ENCODE measurements at regions not wholly inside any gene's neighbourhood (a gene's known extent, or its start where the extent isn't known, plus 50 kb on each side); places are given as distances from the start of the nearest gene placed in this dataset.

- TF ChIP-seq, protein P1, sequence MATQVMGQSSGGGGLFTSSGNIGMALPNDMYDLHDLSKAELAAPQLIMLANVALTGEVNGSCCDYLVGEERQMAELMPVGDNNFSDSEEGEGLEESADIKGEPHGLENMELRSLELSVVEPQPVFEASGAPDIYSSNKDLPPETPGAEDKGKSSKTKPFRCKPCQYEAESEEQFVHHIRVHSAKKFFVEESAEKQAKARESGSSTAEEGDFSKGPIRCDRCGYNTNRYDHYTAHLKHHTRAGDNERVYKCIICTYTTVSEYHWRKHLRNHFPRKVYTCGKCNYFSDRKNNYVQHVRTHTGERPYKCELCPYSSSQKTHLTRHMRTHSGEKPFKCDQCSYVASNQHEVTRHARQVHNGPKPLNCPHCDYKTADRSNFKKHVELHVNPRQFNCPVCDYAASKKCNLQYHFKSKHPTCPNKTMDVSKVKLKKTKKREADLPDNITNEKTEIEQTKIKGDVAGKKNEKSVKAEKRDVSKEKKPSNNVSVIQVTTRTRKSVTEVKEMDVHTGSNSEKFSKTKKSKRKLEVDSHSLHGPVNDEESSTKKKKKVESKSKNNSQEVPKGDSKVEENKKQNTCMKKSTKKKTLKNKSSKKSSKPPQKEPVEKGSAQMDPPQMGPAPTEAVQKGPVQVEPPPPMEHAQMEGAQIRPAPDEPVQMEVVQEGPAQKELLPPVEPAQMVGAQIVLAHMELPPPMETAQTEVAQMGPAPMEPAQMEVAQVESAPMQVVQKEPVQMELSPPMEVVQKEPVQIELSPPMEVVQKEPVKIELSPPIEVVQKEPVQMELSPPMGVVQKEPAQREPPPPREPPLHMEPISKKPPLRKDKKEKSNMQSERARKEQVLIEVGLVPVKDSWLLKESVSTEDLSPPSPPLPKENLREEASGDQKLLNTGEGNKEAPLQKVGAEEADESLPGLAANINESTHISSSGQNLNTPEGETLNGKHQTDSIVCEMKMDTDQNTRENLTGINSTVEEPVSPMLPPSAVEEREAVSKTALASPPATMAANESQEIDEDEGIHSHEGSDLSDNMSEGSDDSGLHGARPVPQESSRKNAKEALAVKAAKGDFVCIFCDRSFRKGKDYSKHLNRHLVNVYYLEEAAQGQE (IDR thresholded peaks at IDR 0.05; ENCODE audit: unreplicated experiment), result no peak
- TF ChIP-seq, protein P2, sequence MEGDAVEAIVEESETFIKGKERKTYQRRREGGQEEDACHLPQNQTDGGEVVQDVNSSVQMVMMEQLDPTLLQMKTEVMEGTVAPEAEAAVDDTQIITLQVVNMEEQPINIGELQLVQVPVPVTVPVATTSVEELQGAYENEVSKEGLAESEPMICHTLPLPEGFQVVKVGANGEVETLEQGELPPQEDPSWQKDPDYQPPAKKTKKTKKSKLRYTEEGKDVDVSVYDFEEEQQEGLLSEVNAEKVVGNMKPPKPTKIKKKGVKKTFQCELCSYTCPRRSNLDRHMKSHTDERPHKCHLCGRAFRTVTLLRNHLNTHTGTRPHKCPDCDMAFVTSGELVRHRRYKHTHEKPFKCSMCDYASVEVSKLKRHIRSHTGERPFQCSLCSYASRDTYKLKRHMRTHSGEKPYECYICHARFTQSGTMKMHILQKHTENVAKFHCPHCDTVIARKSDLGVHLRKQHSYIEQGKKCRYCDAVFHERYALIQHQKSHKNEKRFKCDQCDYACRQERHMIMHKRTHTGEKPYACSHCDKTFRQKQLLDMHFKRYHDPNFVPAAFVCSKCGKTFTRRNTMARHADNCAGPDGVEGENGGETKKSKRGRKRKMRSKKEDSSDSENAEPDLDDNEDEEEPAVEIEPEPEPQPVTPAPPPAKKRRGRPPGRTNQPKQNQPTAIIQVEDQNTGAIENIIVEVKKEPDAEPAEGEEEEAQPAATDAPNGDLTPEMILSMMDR (conservative IDR thresholded peaks at IDR 0.05; ENCODE audit: low read depth in 2 of 2), result no peak
- TF ChIP-seq CREB1 (CRISPR knock-in tag; IDR thresholded peaks at IDR 0.05; ENCODE audit: low read depth), result no peak
Observed at GRCh38 chr6:167735951-167736288, 90.8 kb upstream of the AFDN start (continued).

DNA sequence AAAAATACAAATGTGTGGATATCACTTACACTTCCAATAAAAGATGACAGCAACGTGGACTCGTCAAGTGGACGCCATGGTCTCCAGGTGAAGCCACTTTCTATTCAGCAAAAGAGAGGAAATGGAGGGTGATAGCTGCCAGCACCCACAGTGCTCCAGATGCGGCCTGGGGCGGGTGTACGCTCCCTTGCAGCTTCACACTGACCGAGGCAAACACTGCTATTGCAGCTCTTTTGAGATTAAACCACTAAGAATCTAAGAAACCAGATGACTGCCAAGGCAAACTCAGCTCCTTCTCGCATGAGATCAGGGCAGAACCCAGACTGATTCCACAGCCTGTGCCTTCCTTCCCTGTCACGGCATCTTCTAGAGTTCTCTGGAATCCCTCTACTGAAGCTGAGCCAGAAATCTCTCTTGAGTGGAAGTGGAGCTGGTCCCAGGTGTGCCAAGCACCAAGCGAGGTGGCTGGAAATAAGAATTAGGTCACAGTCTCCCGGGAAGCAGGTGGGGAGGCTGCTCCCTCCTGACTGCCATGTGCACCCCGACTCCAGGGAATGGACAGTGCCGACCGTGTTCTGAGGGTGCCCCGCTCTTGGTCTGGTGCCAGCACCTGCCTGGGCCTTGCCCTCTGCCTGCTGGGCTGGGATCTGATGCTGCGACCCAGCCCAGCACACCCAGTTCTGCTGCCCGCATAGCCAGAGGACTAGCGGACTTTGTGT, 90.1 kb upstream of the AFDN start:
- Histone ChIP-seq H3K36me3 (ENCODE audit: insufficient read depth) (no peaks in the 10 kb centered on the region), H3K79me2 (replicated peaks; ENCODE audit: insufficient read depth) (no peaks in the 10 kb centered on the region), H3K4me3 (no peak overlapping the region), H3F3A (replicated peaks; ENCODE audit: low read depth) (no peaks in the 10 kb centered on the region), H2AFZ (no peak overlapping the region), H3K4me1 (ENCODE audit: insufficient read depth) (no peaks in the 10 kb centered on the region), H3K27me3 (ENCODE audit: insufficient read depth) (no peaks in the 10 kb centered on the region), H3K4me2 (no peak overlapping the region), H4K20me1 (replicated peaks; ENCODE audit: insufficient read depth) (no peaks in the 10 kb centered on the region), H3K9me2 (ENCODE audit: insufficient read depth) (no peaks in the 10 kb centered on the region), H3K27ac (ENCODE audit: low read depth) (no peak overlapping the region)
- DNase-seq (ENCODE audit: low spot score), result no peak
- H3K36me3 Mint-ChIP-seq (ENCODE audit: low read depth), result no peaks in the 10 kb centered on the region; the same call in 2 of the 3 replicates
- ATAC-seq, result no peak
- H3K27me3 Mint-ChIP-seq (ENCODE audit: insufficient read depth, low read depth, poor library complexity), result peaks cover 6% of the 10 kb centered on the region
- H3K4me3 Mint-ChIP-seq, result no peak overlapping the region
- peaks cover 3% of the 10 kb centered on the region; the same call in 1 of the 3 replicates for H3K9me3 Mint-ChIP-seq
- H3K27ac Mint-ChIP-seq, result no peak overlapping the region
- peaks cover 5% of the 10 kb centered on the region for H3K4me1 Mint-ChIP-seq
- TF ChIP-seq EZH2phosphoT487 (IDR thresholded peaks at IDR 0.05; ENCODE audit: unreplicated experiment), result no peak
- TF ChIP-seq ZNF331 (CRISPR knock-in tag; IDR thresholded peaks at IDR 0.05; ENCODE audit: low read depth), result no peak
- no peak for TF ChIP-seq POLR2AphosphoS5 (IDR thresholded peaks at IDR 0.05; ENCODE audit: low read depth)
- TF ChIP-seq ZNF114 (CRISPR knock-in tag; IDR thresholded peaks at IDR 0.05), result no peak
- TF ChIP-seq, protein P3, sequence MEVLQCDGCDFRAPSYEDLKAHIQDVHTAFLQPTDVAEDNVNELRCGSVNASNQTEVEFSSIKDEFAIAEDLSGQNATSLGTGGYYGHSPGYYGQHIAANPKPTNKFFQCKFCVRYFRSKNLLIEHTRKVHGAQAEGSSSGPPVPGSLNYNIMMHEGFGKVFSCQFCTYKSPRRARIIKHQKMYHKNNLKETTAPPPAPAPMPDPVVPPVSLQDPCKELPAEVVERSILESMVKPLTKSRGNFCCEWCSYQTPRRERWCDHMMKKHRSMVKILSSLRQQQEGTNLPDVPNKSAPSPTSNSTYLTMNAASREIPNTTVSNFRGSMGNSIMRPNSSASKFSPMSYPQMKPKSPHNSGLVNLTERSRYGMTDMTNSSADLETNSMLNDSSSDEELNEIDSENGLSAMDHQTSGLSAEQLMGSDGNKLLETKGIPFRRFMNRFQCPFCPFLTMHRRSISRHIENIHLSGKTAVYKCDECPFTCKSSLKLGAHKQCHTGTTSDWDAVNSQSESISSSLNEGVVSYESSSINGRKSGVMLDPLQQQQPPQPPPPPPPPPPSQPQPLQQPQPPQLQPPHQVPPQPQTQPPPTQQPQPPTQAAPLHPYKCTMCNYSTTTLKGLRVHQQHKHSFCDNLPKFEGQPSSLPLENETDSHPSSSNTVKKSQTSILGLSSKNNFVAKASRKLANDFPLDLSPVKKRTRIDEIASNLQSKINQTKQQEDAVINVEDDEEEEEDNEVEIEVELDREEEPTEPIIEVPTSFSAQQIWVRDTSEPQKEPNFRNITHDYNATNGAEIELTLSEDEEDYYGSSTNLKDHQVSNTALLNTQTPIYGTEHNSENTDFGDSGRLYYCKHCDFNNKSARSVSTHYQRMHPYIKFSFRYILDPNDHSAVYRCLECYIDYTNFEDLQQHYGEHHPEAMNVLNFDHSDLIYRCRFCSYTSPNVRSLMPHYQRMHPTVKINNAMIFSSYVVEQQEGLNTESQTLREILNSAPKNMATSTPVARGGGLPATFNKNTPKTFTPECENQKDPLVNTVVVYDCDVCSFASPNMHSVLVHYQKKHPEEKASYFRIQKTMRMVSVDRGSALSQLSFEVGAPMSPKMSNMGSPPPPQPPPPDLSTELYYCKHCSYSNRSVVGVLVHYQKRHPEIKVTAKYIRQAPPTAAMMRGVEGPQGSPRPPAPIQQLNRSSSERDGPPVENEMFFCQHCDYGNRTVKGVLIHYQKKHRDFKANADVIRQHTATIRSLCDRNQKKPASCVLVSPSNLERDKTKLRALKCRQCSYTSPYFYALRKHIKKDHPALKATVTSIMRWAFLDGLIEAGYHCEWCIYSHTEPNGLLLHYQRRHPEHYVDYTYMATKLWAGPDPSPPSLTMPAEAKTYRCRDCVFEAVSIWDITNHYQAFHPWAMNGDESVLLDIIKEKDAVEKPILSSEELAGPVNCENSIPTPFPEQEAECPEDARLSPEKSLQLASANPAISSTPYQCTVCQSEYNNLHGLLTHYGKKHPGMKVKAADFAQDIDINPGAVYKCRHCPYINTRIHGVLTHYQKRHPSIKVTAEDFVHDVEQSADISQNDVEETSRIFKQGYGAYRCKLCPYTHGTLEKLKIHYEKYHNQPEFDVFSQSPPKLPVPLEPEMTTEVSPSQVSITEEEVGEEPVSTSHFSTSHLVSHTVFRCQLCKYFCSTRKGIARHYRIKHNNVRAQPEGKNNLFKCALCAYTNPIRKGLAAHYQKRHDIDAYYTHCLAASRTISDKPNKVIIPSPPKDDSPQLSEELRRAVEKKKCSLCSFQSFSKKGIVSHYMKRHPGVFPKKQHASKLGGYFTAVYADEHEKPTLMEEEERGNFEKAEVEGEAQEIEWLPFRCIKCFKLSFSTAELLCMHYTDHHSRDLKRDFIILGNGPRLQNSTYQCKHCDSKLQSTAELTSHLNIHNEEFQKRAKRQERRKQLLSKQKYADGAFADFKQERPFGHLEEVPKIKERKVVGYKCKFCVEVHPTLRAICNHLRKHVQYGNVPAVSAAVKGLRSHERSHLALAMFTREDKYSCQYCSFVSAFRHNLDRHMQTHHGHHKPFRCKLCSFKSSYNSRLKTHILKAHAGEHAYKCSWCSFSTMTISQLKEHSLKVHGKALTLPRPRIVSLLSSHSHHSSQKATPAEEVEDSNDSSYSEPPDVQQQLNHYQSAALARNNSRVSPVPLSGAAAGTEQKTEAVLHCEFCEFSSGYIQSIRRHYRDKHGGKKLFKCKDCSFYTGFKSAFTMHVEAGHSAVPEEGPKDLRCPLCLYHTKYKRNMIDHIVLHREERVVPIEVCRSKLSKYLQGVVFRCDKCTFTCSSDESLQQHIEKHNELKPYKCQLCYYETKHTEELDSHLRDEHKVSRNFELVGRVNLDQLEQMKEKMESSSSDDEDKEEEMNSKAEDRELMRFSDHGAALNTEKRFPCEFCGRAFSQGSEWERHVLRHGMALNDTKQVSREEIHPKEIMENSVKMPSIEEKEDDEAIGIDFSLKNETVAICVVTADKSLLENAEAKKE (CRISPR knock-in tag; IDR thresholded peaks at IDR 0.05), result no peak
